OCI-LY1 (cell line): ENCODE measurements at regions not wholly inside any gene's neighbourhood (a gene's known extent, or its start where the extent isn't known, plus 50 kb on each side); places are given as distances from the start of the nearest gene placed in this dataset.

Experiments used
- H2AFZ ChIP-seq: fragments of 200-600 bp; sonication (generic), shearing (Covaris generic); 2 replicates; pipeline ENCODE4 v1.6.0; 2014; ENCODE audit warnings: antibody characterized with exemption, mild to moderate bottlenecking, low read length
- H3F3A ChIP-seq: fragments of 200-600 bp; sonication (generic), shearing (Covaris generic); 2 replicates; pipeline ENCODE4 v1.6.0; 2014; ENCODE audit warnings: mild to moderate bottlenecking, antibody characterized with exemption, low read length, moderate library complexity; ENCODE audit not compliant: insufficient read depth
- H3K27ac ChIP-seq: fragments of 200-600 bp; sonication (generic); 2 replicates; pipeline ENCODE4 v1.5.1; 2014; ENCODE audit warnings: low read length, mixed run types, mild to moderate bottlenecking, low read depth; ENCODE audit not compliant: poor library complexity, severe bottlenecking
- H3K27me3 ChIP-seq: fragments of 200-600 bp; sonication (generic); 2 replicates; pipeline ENCODE4 v1.6.0; 2014; ENCODE audit warnings: antibody characterized with exemption, mild to moderate bottlenecking, low read length, moderate library complexity; ENCODE audit not compliant: insufficient read depth
- H3K36me3 ChIP-seq: fragments of 200-600 bp; sonication (generic); 2 replicates; pipeline ENCODE4 v1.6.1; 2014; ENCODE audit warnings: mild to moderate bottlenecking, antibody characterized with exemption, low read length, moderate library complexity, mixed read lengths; ENCODE audit not compliant: insufficient read depth
- H3K4me1 ChIP-seq: fragments of 200-600 bp; sonication (generic); 2 replicates; pipeline ENCODE4 v1.5.1; 2014; ENCODE audit warnings: mild to moderate bottlenecking, low read length, moderate library complexity; ENCODE audit not compliant: insufficient read depth, severe bottlenecking
- H3K4me2 ChIP-seq: fragments of 200-600 bp; sonication (generic), shearing (Covaris generic); 2 replicates; pipeline ENCODE4 v1.6.1; 2014; ENCODE audit warnings: low read length
- H3K4me3 ChIP-seq: fragments of 200-600 bp; sonication (generic); 2 replicates; pipeline ENCODE4 v1.5.1; 2014; ENCODE audit warnings: low read length, low read depth, mild to moderate bottlenecking, mixed read lengths; ENCODE audit not compliant: poor library complexity, severe bottlenecking
- H3K79me2 ChIP-seq: fragments of 200-600 bp; shearing (Covaris generic); 2 replicates; pipeline ENCODE4 v1.6.1; 2016; ENCODE audit warnings: mixed run types, low read length, mixed read lengths; ENCODE audit not compliant: insufficient read depth
- H3K9ac ChIP-seq: fragments of 200-600 bp; sonication (generic), shearing (Covaris generic); 2 replicates; pipeline ENCODE4 v1.6.1; 2014; ENCODE audit warnings: mild to moderate bottlenecking, low read length, mixed read lengths
- H3K9me2 ChIP-seq: fragments of 200-600 bp; sonication (generic), shearing (Covaris generic); 2 replicates; pipeline ENCODE4 v1.6.1; 2014; ENCODE audit warnings: low read depth, mild to moderate bottlenecking, low read length, mixed read lengths
- H3K9me3 ChIP-seq: fragments of 200-600 bp; shearing (Covaris generic); 2 replicates; pipeline ENCODE4 v1.6.1; 2014; ENCODE audit warnings: low read length, mixed read lengths
- H4K20me1 ChIP-seq: fragments of 200-600 bp; sonication (generic), shearing (Covaris generic); 2 replicates; pipeline ENCODE4 v1.6.0; 2016; ENCODE audit warnings: mild to moderate bottlenecking, low read length; ENCODE audit not compliant: insufficient read depth
- EZH2 ChIP-seq: fragments of 200-600 bp; sonication (generic), shearing (Covaris generic); IDR thresholded peaks from 2 replicates; pipeline ENCODE4 v1.8.0; 2017; ENCODE audit warnings: borderline replicate concordance, mixed run types, mild to moderate bottlenecking, antibody characterized with exemption, low read length, moderate library complexity, mixed read lengths
- TF ChIP-seq, protein P1 (sequence below): fragments of 200-600 bp; sonication (generic), shearing (Covaris generic); IDR thresholded peaks from 2 replicates; pipeline ENCODE4 v1.5.1; 2017; ENCODE audit warnings: mild to moderate bottlenecking, antibody characterized with exemption, low read length, moderate library complexity, mixed read lengths

DNA sequence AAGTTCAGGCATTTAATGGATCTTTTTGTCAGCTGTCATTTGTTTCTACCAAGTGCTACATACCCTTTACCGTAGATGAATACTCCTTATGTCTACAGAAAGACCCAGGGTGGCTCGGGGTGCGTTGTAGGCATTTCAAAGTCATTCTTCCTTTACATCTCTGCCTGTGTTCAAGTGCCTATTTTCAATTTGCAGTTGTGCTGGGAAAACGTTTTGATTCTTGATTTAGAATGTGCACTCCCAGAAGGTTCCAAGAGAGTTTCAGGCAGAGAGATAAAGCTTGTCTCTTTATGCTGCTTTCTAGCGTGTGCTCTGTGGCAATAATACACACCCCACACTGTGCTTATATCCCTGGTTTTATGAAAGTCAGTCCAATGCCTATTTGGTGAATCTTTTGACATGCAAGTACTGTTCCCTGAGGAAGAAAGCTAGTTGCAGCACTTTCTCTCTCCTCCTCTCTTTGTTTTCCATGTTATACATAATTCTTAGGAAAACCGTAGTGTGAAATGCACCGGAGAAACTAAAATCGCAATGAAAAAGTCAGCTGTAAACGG lies 828.1 kb upstream of the ZNF608 start:
- no peak for TF ChIP-seq EZH2
- TF ChIP-seq, protein P1, sequence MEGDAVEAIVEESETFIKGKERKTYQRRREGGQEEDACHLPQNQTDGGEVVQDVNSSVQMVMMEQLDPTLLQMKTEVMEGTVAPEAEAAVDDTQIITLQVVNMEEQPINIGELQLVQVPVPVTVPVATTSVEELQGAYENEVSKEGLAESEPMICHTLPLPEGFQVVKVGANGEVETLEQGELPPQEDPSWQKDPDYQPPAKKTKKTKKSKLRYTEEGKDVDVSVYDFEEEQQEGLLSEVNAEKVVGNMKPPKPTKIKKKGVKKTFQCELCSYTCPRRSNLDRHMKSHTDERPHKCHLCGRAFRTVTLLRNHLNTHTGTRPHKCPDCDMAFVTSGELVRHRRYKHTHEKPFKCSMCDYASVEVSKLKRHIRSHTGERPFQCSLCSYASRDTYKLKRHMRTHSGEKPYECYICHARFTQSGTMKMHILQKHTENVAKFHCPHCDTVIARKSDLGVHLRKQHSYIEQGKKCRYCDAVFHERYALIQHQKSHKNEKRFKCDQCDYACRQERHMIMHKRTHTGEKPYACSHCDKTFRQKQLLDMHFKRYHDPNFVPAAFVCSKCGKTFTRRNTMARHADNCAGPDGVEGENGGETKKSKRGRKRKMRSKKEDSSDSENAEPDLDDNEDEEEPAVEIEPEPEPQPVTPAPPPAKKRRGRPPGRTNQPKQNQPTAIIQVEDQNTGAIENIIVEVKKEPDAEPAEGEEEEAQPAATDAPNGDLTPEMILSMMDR = no peak
- no peak overlapping the region for H3K4me2 ChIP-seq
- peaks cover 8% of the 10 kb centered on the region for H3K4me1 ChIP-seq
- H3K79me2 ChIP-seq = no peaks in the 10 kb centered on the region
- no peak overlapping the region for H2AFZ ChIP-seq
- no peaks in the 10 kb centered on the region for H3K9me2 ChIP-seq
- H3K4me3 ChIP-seq = no peak overlapping the region
- H3K9ac ChIP-seq = no peak overlapping the region
- no peaks in the 10 kb centered on the region for H3K36me3 ChIP-seq
- no peaks in the 10 kb centered on the region for H3F3A ChIP-seq
- no peaks in the 10 kb centered on the region for H3K9me3 ChIP-seq
- no peaks in the 10 kb centered on the region for H4K20me1 ChIP-seq
- no peaks in the 10 kb centered on the region for H3K27me3 ChIP-seq
- H3K27ac ChIP-seq = no peak overlapping the region

DNA sequence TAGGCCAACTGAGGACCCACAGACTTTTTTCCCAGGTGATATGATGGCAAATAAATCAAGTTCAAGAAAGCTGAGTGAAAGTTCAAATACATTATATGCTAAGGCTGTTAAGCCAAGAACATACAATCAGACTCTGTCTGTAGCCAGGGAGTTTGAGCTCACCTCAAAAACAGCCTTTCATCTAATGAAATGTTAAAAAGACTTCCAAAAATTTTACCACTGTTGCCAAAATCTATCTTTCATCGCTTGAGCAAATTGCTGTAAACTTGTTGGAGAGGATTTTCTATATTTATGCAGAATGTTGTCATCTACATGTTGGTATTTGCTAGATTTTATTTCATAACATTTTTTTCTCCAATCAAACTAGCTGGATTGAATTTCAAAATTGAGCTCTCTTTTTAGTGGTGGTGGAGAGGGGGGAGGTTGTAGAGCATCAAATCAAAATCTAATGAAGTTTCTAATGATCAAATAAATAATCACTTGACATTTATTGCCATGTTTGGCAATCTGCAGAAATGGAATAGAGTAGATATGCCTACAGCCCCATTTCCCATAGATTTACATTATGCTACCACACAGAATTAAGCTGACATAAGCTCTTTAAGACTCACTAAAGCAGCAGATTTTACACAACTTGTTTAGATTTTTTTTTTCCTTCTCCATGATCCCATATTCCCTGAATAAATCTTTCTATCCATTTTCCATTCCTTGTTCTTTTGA lies 828.9 kb upstream of the ZNF608 start:
- Histone ChIP-seq H3K79me2 (no peaks in the 10 kb centered on the region), H3K27ac (no peak overlapping the region), H3K36me3 (no peaks in the 10 kb centered on the region), H3F3A (no peaks in the 10 kb centered on the region), H4K20me1 (no peaks in the 10 kb centered on the region), H3K9me2 (no peaks in the 10 kb centered on the region), H3K4me2 (peak overlapping the region; percentile 23; the same call in 1 of the 2 replicates), H2AFZ (no peak overlapping the region), H3K9ac (no peak overlapping the region), H3K4me1 (peaks cover 8% of the 10 kb centered on the region), H3K27me3 (no peaks in the 10 kb centered on the region), H3K4me3 (no peak overlapping the region), H3K9me3 (no peaks in the 10 kb centered on the region)
- TF ChIP-seq EZH2 = no peak
- TF ChIP-seq, protein P1 = no peak

DNA sequence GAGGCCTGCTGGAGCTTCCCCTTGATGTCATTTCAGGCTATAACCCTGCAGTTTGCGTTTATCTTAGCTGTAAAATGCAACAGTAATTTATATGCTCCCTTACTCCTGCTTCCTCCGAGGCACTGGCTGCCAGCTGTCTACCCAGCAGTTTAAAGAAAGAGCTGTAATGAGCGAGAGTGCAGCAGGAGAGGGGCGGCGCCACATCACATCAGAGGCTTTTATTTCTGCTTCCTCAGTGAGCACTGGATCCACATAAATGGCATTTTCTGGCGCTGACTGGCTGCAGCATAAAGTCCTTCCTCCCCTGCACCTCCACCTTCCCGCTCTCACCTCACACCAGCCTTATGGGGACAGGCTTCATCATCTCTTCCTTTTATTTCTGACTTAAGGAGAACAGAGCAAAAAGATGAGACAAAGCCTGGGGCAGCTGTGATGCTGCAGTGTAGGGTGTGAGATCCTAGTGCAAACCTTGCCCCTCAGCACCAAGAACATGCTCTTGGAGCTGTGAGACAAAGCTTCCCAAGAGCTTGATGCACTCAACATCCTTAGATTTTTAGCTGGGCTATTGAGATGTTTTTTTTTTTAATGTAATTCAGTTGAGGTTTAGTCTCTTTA lies 829.6 kb upstream of the ZNF608 start:
- Histone ChIP-seq H3K79me2 (no peaks in the 10 kb centered on the region), H3K27ac (no peak overlapping the region), H3K4me2 (peak overlapping the region; percentile 23; the same call in 1 of the 2 replicates), H3K36me3 (no peaks in the 10 kb centered on the region), H3K9ac (no peak overlapping the region), H3K4me3 (no peak overlapping the region), H3F3A (no peaks in the 10 kb centered on the region), H3K9me2 (no peaks in the 10 kb centered on the region), H3K4me1 (peaks cover 8% of the 10 kb centered on the region), H3K9me3 (no peaks in the 10 kb centered on the region), H2AFZ (no peak overlapping the region), H3K27me3 (no peaks in the 10 kb centered on the region), H4K20me1 (no peaks in the 10 kb centered on the region)
- TF ChIP-seq, protein P1 = peak; percentile 17; the same call in 1 of the 2 replicates
- no peak for TF ChIP-seq EZH2
